GM21737 (cell line): ENCODE measurements at regions not wholly inside any gene's neighbourhood (a gene's known extent, or its start where the extent isn't known, plus 50 kb on each side); places are given as distances from the start of the nearest gene placed in this dataset.

ENCODE experiments used
- ATAC-seq: cut with Tn5 transposase; IDR thresholded peaks from one replicate; pipeline ENCODE4 v1.9.1; 2021; ENCODE audit warnings: mild to moderate bottlenecking, moderate library complexity; ENCODE audit not compliant: unreplicated experiment

- ATAC-seq, result no peak
Measured at GRCh38 chr1:232292239-232292638, 337.7 kb downstream of the SIPA1L2 start.

GRCh38 chr1:232291681-232292080 is 338.3 kb downstream of the SIPA1L2 start:
- ATAC-seq, result no peak

GRCh38 chr1:232291261-232291660 is 338.7 kb downstream of the SIPA1L2 start:
- no peak for ATAC-seq

- no peak for ATAC-seq
Measured at GRCh38 chr1:232290570-232290969, 339.4 kb downstream of the SIPA1L2 start.

GRCh38 chr1:232287676-232288569 is 342.0 kb downstream of the SIPA1L2 start:
- ATAC-seq, result no peak

GRCh38 chr1:232285138-232285537 is 344.8 kb downstream of the SIPA1L2 start:
- ATAC-seq, result no peak

- no peak for ATAC-seq
Measured at GRCh38 chr1:232283864-232284263, 346.1 kb downstream of the SIPA1L2 start.

GRCh38 chr1:232282498-232282897 is 347.4 kb downstream of the SIPA1L2 start:
- no peak for ATAC-seq

GRCh38 chr1:232280910-232281309 is 349.0 kb downstream of the SIPA1L2 start:
- ATAC-seq, result no peak

GRCh38 chr1:232279909-232280400 is 350.0 kb downstream of the SIPA1L2 start:
- no peak for ATAC-seq

- ATAC-seq, result no peak
Measured at GRCh38 chr1:232278925-232279324, 351.0 kb downstream of the SIPA1L2 start.

GRCh38 chr1:232276651-232277050 is 353.3 kb downstream of the SIPA1L2 start:
- no peak for ATAC-seq

- ATAC-seq, result no peak
Measured at GRCh38 chr1:232274999-232275710, 354.8 kb downstream of the SIPA1L2 start.

GRCh38 chr1:232274236-232274855 is 355.6 kb downstream of the SIPA1L2 start:
- no peak for ATAC-seq

GRCh38 chr1:232273011-232273410 is 356.9 kb downstream of the SIPA1L2 start:
- ATAC-seq, result no peak

- no peak for ATAC-seq
Measured at GRCh38 chr1:232271991-232272589, 357.8 kb downstream of the SIPA1L2 start.

GRCh38 chr1:232271299-232271698 is 358.6 kb downstream of the SIPA1L2 start:
- ATAC-seq, result no peak

GRCh38 chr1:232269988-232270387 is 359.9 kb downstream of the SIPA1L2 start:
- ATAC-seq, result no peak

- ATAC-seq, result no peak
Measured at GRCh38 chr1:232267837-232268598, 361.9 kb downstream of the SIPA1L2 start.

GRCh38 chr1:232267092-232267836 is 362.7 kb downstream of the SIPA1L2 start:
- ATAC-seq, result no peak
